PC-3 (cell line): ENCODE measurements at regions not wholly inside any gene's neighbourhood (a gene's known extent, or its start where the extent isn't known, plus 50 kb on each side); places are given as distances from the start of the nearest gene placed in this dataset.

ENCODE experiments used
- ATAC-seq: fragments of 200-7000 bp; cut with Tn5 transposase; 2 replicates; pipeline ENCODE4 v1.9.1; 2020; ENCODE audit warnings: mild to moderate bottlenecking, moderate library complexity
- BruUV-seq: library from RNA; stranded (reverse); fragments of 400-500 nt; replicated peaks from 2 replicates; lab custom pipeline; 2021; lab: Mats Ljungman, UMichigan
- CTCF ChIA-PET: fragments of 300-600 bp; sonication (Branson Sonifier 250); formaldehyde crosslinking; loops from one replicate; lab custom pipeline; 2022; ENCODE audit warnings: antibody characterized with exemption; lab: Charles Lee
- POLR2A ChIA-PET: fragments of 300-600 bp; sonication (Branson Sonifier 250); formaldehyde crosslinking; loops from one replicate; lab custom pipeline; 2022; ENCODE audit warnings: antibody characterized with exemption; ENCODE audit not compliant: unreplicated experiment; lab: Charles Lee
- DNase-seq: peaks from one replicate; pipeline ENCODE4 v3.0.0-alpha.2; 2015
- H2AFZ ChIP-seq: fragments of 300-600 bp; sonication (generic); 2 replicates; pipeline ENCODE4 v1.6.0; 2016; ENCODE audit warnings: antibody characterized with exemption, low read length
- H3F3A ChIP-seq: fragments of 300-600 bp; sonication (generic); one replicate; pipeline ENCODE4 v1.6.0; 2017; ENCODE audit warnings: antibody characterized with exemption, low read length, control low read depth, mild to moderate bottlenecking; ENCODE audit not compliant: unreplicated experiment
- H3K27ac ChIP-seq: fragments of 300-600 bp; sonication (generic); 2 replicates; pipeline ENCODE4 v1.5.1; 2016; ENCODE audit warnings: mild to moderate bottlenecking, low read length
- H3K27me3 ChIP-seq: fragments of 300-600 bp; sonication (generic); 2 replicates; pipeline ENCODE4 v1.6.1; 2016; ENCODE audit warnings: low read length, mixed read lengths
- H3K36me3 ChIP-seq: fragments of 300-600 bp; sonication (generic); 2 replicates; pipeline ENCODE4 v1.6.1; 2016; ENCODE audit warnings: low read depth, mixed run types, low read length, mixed read lengths
- H3K4me1 ChIP-seq: fragments of 300-600 bp; sonication (generic); 2 replicates; pipeline ENCODE4 v1.5.1; 2016; ENCODE audit warnings: low read length; ENCODE audit not compliant: insufficient read depth
- H3K4me2 ChIP-seq: fragments of 300-600 bp; sonication (generic); 2 replicates; pipeline ENCODE4 v1.6.0; 2016; ENCODE audit warnings: low read length
- H3K4me3 ChIP-seq: fragments of 300-600 bp; sonication (generic); 2 replicates; pipeline ENCODE4 v1.5.1; 2016; ENCODE audit warnings: mild to moderate bottlenecking, low read length, mixed read lengths
- H3K79me2 ChIP-seq: fragments of 300-600 bp; sonication (generic); 2 replicates; pipeline ENCODE4 v1.6.1; 2017; ENCODE audit warnings: low read length, mixed read lengths
- H3K9ac ChIP-seq: fragments of 300-600 bp; sonication (generic); 2 replicates; pipeline ENCODE4 v1.6.0; 2016; ENCODE audit warnings: mild to moderate bottlenecking, low read length
- H3K9me2 ChIP-seq: fragments of 300-600 bp; sonication (generic); replicated peaks from 2 replicates; pipeline ENCODE4 v1.6.1; 2016; ENCODE audit warnings: mixed run types, low read length, mixed read lengths
- H3K9me3 ChIP-seq: fragments of 300-600 bp; sonication (generic); 2 replicates; pipeline ENCODE4 v1.6.1; 2016; ENCODE audit warnings: low read length, mixed read lengths
- H4K20me1 ChIP-seq: fragments of 300-600 bp; sonication (generic); 2 replicates; pipeline ENCODE4 v1.6.1; 2016; ENCODE audit warnings: low read length, mixed read lengths
- EZH2 ChIP-seq: fragments of 300-600 bp; sonication (generic); IDR thresholded peaks from one replicate; pipeline ENCODE4 v1.6.1; 2017; ENCODE audit warnings: antibody characterized with exemption, mild to moderate bottlenecking, low read length; ENCODE audit not compliant: unreplicated experiment
- EZH2phosphoT487 ChIP-seq: fragments of 300-600 bp; sonication (generic); IDR thresholded peaks from 2 replicates; pipeline ENCODE4 v1.6.1; 2018; ENCODE audit warnings: mild to moderate bottlenecking, antibody characterized with exemption, low read length, borderline replicate concordance
- intact Hi-C: fragments of 100-400 bp; cut with micrococcal nuclease; formaldehyde crosslinking; loops from 2 replicates; pipeline ENCODE4 v1.9.0; 2023
- TF ChIP-seq, protein P1 (sequence below): fragments of 300-600 bp; sonication (generic); conservative IDR thresholded peaks from 2 replicates; pipeline ENCODE4 v1.5.1; 2017; ENCODE audit warnings: antibody characterized with exemption, low read depth, mild to moderate bottlenecking, low read length

DNA sequence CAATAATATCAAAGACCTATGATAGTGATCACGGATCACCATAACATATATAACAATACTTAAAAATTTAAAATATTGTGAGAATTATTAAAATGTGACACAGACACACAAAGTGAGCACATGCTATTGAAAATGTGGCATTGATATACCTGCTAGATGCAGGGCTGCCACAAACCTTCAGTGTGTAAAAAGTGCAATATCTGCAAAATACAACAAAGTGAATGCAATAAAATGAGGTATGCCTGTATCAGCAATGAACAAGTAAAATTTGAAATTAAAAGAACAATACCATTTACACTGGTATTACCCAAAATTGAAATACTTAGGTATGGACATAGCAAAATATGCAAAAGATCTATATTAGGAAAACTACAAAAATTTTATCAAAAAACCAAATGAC, 1217.8 kb upstream of the PCDH20 start:
- no peak overlapping the region for H3K4me3 ChIP-seq
- H3K79me2 ChIP-seq: no peaks in the 10 kb centered on the region
- no peaks in the 10 kb centered on the region for H3K4me1 ChIP-seq
- H3K9ac ChIP-seq: no peak overlapping the region
- 0 out of 2 replicates have a peak, but pooled peaks cover 3% of the 10 kb centered on the region for H3K9me3 ChIP-seq
- no peaks in the 10 kb centered on the region for H3K27me3 ChIP-seq
- H2AFZ ChIP-seq: no peak overlapping the region
- ATAC-seq (no peak), DNase-seq (no peak)
- no peak overlapping the region for H3K27ac ChIP-seq
- ChIA-PET POLR2A (no interaction called here), CTCF (no interaction called here)
- intact Hi-C loops: no loop called here
- no peaks in the 10 kb centered on the region for H3K36me3 ChIP-seq
- H3K9me2 ChIP-seq: no peaks in the 10 kb centered on the region
- no peaks in the 10 kb centered on the region for H4K20me1 ChIP-seq
- no TSS peak for BruUV-seq
- H3K4me2 ChIP-seq: no peak overlapping the region
- TF ChIP-seq, protein P1, sequence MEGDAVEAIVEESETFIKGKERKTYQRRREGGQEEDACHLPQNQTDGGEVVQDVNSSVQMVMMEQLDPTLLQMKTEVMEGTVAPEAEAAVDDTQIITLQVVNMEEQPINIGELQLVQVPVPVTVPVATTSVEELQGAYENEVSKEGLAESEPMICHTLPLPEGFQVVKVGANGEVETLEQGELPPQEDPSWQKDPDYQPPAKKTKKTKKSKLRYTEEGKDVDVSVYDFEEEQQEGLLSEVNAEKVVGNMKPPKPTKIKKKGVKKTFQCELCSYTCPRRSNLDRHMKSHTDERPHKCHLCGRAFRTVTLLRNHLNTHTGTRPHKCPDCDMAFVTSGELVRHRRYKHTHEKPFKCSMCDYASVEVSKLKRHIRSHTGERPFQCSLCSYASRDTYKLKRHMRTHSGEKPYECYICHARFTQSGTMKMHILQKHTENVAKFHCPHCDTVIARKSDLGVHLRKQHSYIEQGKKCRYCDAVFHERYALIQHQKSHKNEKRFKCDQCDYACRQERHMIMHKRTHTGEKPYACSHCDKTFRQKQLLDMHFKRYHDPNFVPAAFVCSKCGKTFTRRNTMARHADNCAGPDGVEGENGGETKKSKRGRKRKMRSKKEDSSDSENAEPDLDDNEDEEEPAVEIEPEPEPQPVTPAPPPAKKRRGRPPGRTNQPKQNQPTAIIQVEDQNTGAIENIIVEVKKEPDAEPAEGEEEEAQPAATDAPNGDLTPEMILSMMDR: no peak
- no peak for TF ChIP-seq EZH2phosphoT487
- no peak for TF ChIP-seq EZH2
- H3F3A ChIP-seq: no peaks in the 10 kb centered on the region

DNA sequence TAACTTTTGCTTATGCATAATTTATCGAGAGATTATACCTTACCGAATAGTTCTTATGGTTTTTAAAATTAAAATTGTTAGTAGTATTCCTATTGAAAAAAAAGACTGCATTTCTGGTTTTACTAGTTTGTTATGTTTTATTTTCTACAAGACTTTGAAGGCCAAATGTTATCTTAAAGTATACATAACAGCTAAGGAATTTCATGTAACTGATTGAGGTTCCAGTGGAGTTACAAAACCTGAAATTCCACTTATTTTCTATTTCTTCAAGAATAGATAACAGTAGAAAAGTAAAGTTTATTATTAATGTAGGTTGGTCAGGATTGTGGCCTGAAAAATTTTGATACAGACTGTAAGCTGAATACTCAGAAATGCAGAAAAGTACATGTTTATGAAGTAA, 1216.0 kb upstream of the PCDH20 start:
- DNase-seq: peak; percentile 20
- no peaks in the 10 kb centered on the region for H3K9me2 ChIP-seq
- H3K9ac ChIP-seq: no peak overlapping the region
- H3K79me2 ChIP-seq: no peaks in the 10 kb centered on the region
- H4K20me1 ChIP-seq: no peaks in the 10 kb centered on the region
- no peak overlapping the region for H2AFZ ChIP-seq
- 0 out of 2 replicates have a peak, but pooled peaks cover 3% of the 10 kb centered on the region for H3K9me3 ChIP-seq
- no peaks in the 10 kb centered on the region for H3K27me3 ChIP-seq
- intact Hi-C loops: no loop called here
- ChIA-PET CTCF (no interaction called here), POLR2A (no interaction called here)
- no peaks in the 10 kb centered on the region for H3K4me1 ChIP-seq
- no TSS peak for BruUV-seq
- no peak overlapping the region for H3K4me2 ChIP-seq
- H3K27ac ChIP-seq: no peak overlapping the region
- H3F3A ChIP-seq: no peaks in the 10 kb centered on the region
- H3K4me3 ChIP-seq: no peak overlapping the region
- TF ChIP-seq EZH2 (no peak), EZH2phosphoT487 (no peak)
- TF ChIP-seq, protein P1: no peak
- no peaks in the 10 kb centered on the region for H3K36me3 ChIP-seq
- ATAC-seq: no peak

DNA sequence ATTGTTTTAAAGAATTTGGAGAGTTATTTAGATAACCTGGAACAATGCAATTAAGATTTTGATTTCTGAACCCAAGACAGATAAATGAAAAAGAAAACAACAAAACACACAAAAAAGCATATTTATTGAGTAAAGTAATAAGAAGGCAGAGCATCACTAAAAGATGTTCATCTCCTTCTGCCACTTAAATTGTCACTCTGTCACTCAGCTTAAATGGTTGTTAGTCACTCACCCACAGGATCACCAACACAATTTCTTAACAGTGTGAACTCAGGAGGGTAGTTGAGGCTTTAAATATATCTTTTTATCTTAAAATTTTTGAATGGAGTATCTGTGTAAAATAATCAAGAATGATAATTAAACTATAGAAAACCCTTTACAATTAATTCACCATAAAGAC, 1215.5 kb upstream of the PCDH20 start:
- H3K27me3 ChIP-seq: no peaks in the 10 kb centered on the region
- intact Hi-C loops: no loop called here
- CTCF ChIA-PET: no interaction called here
- no peaks in the 10 kb centered on the region for H3F3A ChIP-seq
- H3K4me3 ChIP-seq: no peak overlapping the region
- H3K4me2 ChIP-seq: no peak overlapping the region
- DNase-seq: no peak
- H3K9me3 ChIP-seq: 0 out of 2 replicates have a peak, but pooled peaks cover 3% of the 10 kb centered on the region
- no peak overlapping the region for H3K27ac ChIP-seq
- no peaks in the 10 kb centered on the region for H3K4me1 ChIP-seq
- no peak overlapping the region for H2AFZ ChIP-seq
- ATAC-seq: no peak
- no peaks in the 10 kb centered on the region for H3K9me2 ChIP-seq
- H4K20me1 ChIP-seq: no peaks in the 10 kb centered on the region
- BruUV-seq: no TSS peak
- no peak overlapping the region for H3K9ac ChIP-seq
- H3K36me3 ChIP-seq: no peaks in the 10 kb centered on the region
- POLR2A ChIA-PET: no interaction called here
- H3K79me2 ChIP-seq: no peaks in the 10 kb centered on the region
- no peak for TF ChIP-seq EZH2
- TF ChIP-seq, protein P1: no peak
- no peak for TF ChIP-seq EZH2phosphoT487
